HT1080 (cell line): ENCODE measurements at regions not wholly inside any gene's neighbourhood (a gene's known extent, or its start where the extent isn't known, plus 50 kb on each side); places are given as distances from the start of the nearest gene placed in this dataset.

Experiments used
- DNase-seq: peaks from one replicate; pipeline ENCODE4 v3.0.0-alpha.2; 2015; ENCODE audit warnings: low read depth

DNA sequence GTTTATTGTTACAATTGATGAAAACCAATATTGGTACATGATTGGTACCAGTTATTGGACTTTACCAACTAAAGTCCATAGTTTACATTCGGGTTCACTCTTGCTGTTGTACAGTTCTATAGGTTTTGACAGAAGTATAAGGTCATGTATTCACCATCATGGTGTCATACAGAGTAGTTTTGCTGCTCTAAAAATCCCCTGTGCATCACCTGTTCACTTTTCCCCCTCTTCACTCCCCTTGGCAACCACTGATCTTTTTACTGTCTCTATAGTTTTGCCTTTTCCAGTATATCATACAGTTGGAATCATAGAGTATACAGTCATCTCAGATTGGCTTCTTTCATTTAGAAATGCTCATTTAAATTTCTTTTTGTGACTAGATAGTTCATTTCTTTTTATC lies 51.2 kb upstream of the MED4 start:
- no peak for DNase-seq
